Left ventricle myocardium inferior (tissue), 1 donor: ENCODE measurements at regions not wholly inside any gene's neighbourhood (a gene's known extent, or its start where the extent isn't known, plus 50 kb on each side); places are given as distances from the start of the nearest gene placed in this dataset.

Experiments
- DNase-seq: peaks from one replicate; pipeline ENCODE4 v3.0.0-alpha.2; 2020
- H3K27ac ChIP-seq: fragments of 200-600 bp; replicated peaks from 2 replicates; pipeline ENCODE4 v1.8.0; 2021
- H3K27me3 ChIP-seq: fragments of 200-600 bp; 2 replicates; pipeline ENCODE4 v1.8.0; 2021; ENCODE audit warnings: low read depth
- H3K36me3 ChIP-seq: fragments of 200-600 bp; 2 replicates; pipeline ENCODE4 v1.8.0; 2021
- H3K4me1 ChIP-seq: fragments of 200-600 bp; 2 replicates; pipeline ENCODE4 v1.8.0; 2021
- H3K4me3 ChIP-seq: fragments of 200-600 bp; 2 replicates; pipeline ENCODE4 v1.8.0; 2021; ENCODE audit warnings: mild to moderate bottlenecking, moderate library complexity
- H3K9me3 ChIP-seq: fragments of 200-600 bp; replicated peaks from 2 replicates; pipeline ENCODE4 v1.8.0; 2021
- intact Hi-C: fragments of 100-400 bp; cut with micrococcal nuclease; formaldehyde crosslinking; loops from one replicate; pipeline ENCODE4 v1.11.0; 2022
- TF ChIP-seq, protein P1 (sequence below): fragments of 200-600 bp; IDR thresholded peaks from 2 replicates; pipeline ENCODE4 v1.8.0; 2021; ENCODE audit warnings: antibody characterized with exemption, mild to moderate bottlenecking, borderline replicate concordance
- donor health status: DM: no; HTN: yes; CAD: no; lungs with severe emphysema.

- no peak for DNase-seq
- Histone ChIP-seq H3K27me3 (peaks cover 92% of the 10 kb centered on the region), H3K9me3 (no peaks in the 10 kb centered on the region), H3K27ac (no peak overlapping the region), H3K4me3 (no peak overlapping the region), H3K4me1 (no peaks in the 10 kb centered on the region), H3K36me3 (no peaks in the 10 kb centered on the region)
- TF ChIP-seq, protein P1, sequence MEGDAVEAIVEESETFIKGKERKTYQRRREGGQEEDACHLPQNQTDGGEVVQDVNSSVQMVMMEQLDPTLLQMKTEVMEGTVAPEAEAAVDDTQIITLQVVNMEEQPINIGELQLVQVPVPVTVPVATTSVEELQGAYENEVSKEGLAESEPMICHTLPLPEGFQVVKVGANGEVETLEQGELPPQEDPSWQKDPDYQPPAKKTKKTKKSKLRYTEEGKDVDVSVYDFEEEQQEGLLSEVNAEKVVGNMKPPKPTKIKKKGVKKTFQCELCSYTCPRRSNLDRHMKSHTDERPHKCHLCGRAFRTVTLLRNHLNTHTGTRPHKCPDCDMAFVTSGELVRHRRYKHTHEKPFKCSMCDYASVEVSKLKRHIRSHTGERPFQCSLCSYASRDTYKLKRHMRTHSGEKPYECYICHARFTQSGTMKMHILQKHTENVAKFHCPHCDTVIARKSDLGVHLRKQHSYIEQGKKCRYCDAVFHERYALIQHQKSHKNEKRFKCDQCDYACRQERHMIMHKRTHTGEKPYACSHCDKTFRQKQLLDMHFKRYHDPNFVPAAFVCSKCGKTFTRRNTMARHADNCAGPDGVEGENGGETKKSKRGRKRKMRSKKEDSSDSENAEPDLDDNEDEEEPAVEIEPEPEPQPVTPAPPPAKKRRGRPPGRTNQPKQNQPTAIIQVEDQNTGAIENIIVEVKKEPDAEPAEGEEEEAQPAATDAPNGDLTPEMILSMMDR, result no peak
- intact Hi-C loops, result no loop called here
Observed at GRCh38 chr1:22261580-22261979, 118.7 kb upstream of the WNT4 start.

GRCh38 chr1:22262583-22262982 is 119.7 kb upstream of the WNT4 start:
- intact Hi-C loops, result no loop called here
- peaks cover 92% of the 10 kb centered on the region for H3K27me3 ChIP-seq
- no peaks in the 10 kb centered on the region for H3K9me3 ChIP-seq
- no peak overlapping the region for H3K4me3 ChIP-seq
- no peak for DNase-seq
- H3K27ac ChIP-seq, result no peak overlapping the region
- H3K4me1 ChIP-seq, result no peaks in the 10 kb centered on the region
- TF ChIP-seq, protein P1, result no peak
- H3K36me3 ChIP-seq, result no peaks in the 10 kb centered on the region

- no peaks in the 10 kb centered on the region for H3K36me3 ChIP-seq
- H3K4me3 ChIP-seq, result no peak overlapping the region
- intact Hi-C loops, result no loop called here
- no peak for DNase-seq
- peaks cover 94% of the 10 kb centered on the region for H3K27me3 ChIP-seq
- H3K4me1 ChIP-seq, result no peaks in the 10 kb centered on the region
- no peak overlapping the region for H3K27ac ChIP-seq
- no peaks in the 10 kb centered on the region for H3K9me3 ChIP-seq
- TF ChIP-seq, protein P1, result no peak
Observed at GRCh38 chr1:22263359-22263758, 120.5 kb upstream of the WNT4 start.

DNA sequence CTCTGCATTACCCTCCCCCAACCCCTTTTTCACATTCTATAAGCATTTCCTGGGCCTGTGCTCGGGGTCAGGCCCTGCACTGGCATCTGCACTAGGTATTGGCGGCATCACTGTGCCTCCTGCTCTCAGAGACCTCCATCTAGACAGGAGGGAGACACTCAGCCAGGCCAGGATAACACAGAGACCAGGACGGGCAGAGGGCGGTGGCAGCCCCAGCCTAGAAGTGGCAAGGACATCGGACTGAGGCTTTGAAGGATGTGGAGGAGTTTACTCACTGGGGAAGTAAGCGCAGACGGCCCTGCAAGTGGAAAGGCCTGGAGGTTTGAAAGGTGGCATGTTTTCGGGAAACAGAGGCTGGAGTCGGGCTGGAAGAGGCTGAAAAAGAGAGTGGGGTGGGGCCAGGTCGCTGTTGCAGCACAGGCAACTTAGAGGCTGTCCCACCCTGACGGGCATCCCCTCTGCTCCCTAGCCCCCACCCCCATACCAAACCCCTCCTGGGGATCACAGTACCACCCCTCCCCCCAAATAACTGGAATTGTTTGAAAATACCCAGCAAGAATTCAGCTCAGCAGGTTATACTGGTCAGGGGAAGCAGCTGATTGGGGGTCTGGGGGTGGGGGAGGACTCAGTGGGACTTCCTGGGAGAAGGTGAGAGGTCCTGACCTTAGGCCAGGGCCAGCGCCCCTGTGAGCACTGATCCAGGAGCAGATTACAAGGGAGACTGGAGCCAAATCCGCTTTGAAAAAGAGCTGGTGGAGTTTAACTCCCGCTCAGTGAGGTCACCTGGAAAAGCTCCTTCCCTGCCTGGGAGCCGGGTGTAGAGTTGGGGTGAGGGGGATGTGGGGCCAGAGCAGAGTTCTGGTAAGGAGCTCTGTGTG is 121.8 kb upstream of the WNT4 start:
- H3K27me3 ChIP-seq, result peaks cover 94% of the 10 kb centered on the region
- no peak for DNase-seq
- no peaks in the 10 kb centered on the region for H3K4me1 ChIP-seq
- TF ChIP-seq, protein P1, result no peak
- H3K4me3 ChIP-seq, result no peak overlapping the region
- no peaks in the 10 kb centered on the region for H3K9me3 ChIP-seq
- intact Hi-C loops, result no loop called here
- H3K27ac ChIP-seq, result no peak overlapping the region
- no peaks in the 10 kb centered on the region for H3K36me3 ChIP-seq

DNA sequence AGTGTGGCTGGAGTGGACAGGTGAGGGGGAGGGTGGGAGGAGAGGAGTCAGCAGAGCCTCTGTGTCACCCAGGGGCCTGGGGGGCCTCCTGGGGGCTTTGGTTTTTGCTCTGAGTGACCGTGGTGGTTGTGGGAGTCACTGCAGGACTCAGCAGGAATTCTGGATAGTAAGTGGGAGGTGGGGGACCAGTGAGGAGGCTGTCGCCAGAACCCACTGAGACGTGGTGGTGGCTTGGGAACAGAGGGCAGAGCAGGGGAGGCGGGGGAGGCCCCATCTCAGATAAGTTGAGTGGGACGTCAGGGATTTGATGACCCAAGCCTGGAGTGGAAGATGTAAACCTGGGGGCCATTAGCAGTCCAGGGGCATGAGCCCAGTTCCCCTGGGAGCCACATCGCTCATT is 123.2 kb upstream of the WNT4 start:
- TF ChIP-seq, protein P1, result no peak
- no peaks in the 10 kb centered on the region for H3K4me1 ChIP-seq
- H3K36me3 ChIP-seq, result no peaks in the 10 kb centered on the region
- intact Hi-C loops, result no loop called here
- no peaks in the 10 kb centered on the region for H3K9me3 ChIP-seq
- no peak for DNase-seq
- no peak overlapping the region for H3K27ac ChIP-seq
- H3K27me3 ChIP-seq, result peaks cover 97% of the 10 kb centered on the region
- no peak overlapping the region for H3K4me3 ChIP-seq
